HepG2 (cell line): ENCODE measurements at regions not wholly inside any gene's neighbourhood (a gene's known extent, or its start where the extent isn't known, plus 50 kb on each side); places are given as distances from the start of the nearest gene placed in this dataset.

Experiments
- ATAC-seq: fragments of 200-7000 bp; cut with Tn5 transposase; 3 replicates; pipeline ENCODE4 v1.9.1; 2020; ENCODE audit warnings: mild to moderate bottlenecking, moderate library complexity
- BruUV-seq: library from RNA; stranded (reverse); fragments of 400-500 nt; replicated peaks from 2 replicates; lab custom pipeline; 2021; lab: Mats Ljungman, UMichigan
- CTCF ChIA-PET: fragments of 300-600 bp; formaldehyde crosslinking; extraction: SDS; loops from one replicate; lab custom pipeline; 2021; ENCODE audit warnings: low total read pairs, inconsistent platforms, low intra/inter-chr PET ratio; lab: Yijun Ruan, JAX
- POLR2A ChIA-PET: fragments of 350-600 bp; sonication (Branson Sonifier 250); formaldehyde crosslinking; loops from one replicate; lab custom pipeline; 2020; ENCODE audit warnings: antibody characterized with exemption, inconsistent platforms; lab: Yijun Ruan, JAX
- DNase-seq: peaks from one replicate; pipeline ENCODE4 v3.0.0-alpha.2; 2015; ENCODE audit warnings: low spot score
- FAIRE-seq: peaks from 3 replicates; lab custom pipeline; 2011; peaks lifted over from hg19 to GRCh38; lab: Jason Lieb, UNC
- H2AFZ ChIP-seq: one replicate; pipeline ENCODE4 v1.6.1; 2011; ENCODE audit warnings: low read length, inconsistent platforms
- H3K27ac ChIP-seq: fragments of 300-600 bp; 3 replicates; pipeline ENCODE4 v1.8.0; 2011; ENCODE audit warnings: mixed run types, mild to moderate bottlenecking, mixed read lengths, low read length, inconsistent platforms; ENCODE audit not compliant: insufficient read depth; ENCODE audit errors: extremely low read length
- H3K27me3 ChIP-seq, 2 experiments: fragments of 200-600 bp in 1 of 2; 2 replicates in 1 of 2; 3 replicates in 1 of 2; pipeline versions ENCODE4 v1.6.0 to v1.8.0; 2011; ENCODE audit warnings: low read length in 2 of 2, mild to moderate bottlenecking in 2 of 2, moderate library complexity in 2 of 2, inconsistent platforms in 1 of 2; ENCODE audit not compliant: insufficient read depth in 2 of 2, control insufficient read depth in 1 of 2
- H3K36me3 ChIP-seq, 2 experiments: fragments of 200-600 bp in 1 of 2; replicated peaks in 1 of 2; 2 replicates in 1 of 2; 3 replicates in 1 of 2; pipeline versions ENCODE4 v1.5.1 to v1.8.0; 2011; ENCODE audit warnings: low read length in 2 of 2, inconsistent platforms in 1 of 2; ENCODE audit not compliant: insufficient read depth in 2 of 2, control insufficient read depth in 1 of 2
- H3K4me1 ChIP-seq: 2 replicates; pipeline ENCODE4 v1.5.1; 2012; ENCODE audit warnings: low read length, inconsistent platforms; ENCODE audit not compliant: insufficient read depth
- H3K4me2 ChIP-seq: 2 replicates; pipeline ENCODE4 v1.6.0; 2011; ENCODE audit warnings: low read depth, low read length, inconsistent platforms
- H3K4me3 ChIP-seq, 3 experiments: fragments of 200-600 bp in 1 of 3; sonication (generic), shearing (Covaris generic) in 1 of 3; replicated peaks in 1 of 3; 2 replicates each; pipeline ENCODE4 v1.5.1; 2011 to 2016; ENCODE audit warnings: low read length in 3 of 3, inconsistent platforms in 2 of 3, low read depth in 2 of 3, mild to moderate bottlenecking in 2 of 3, control low read depth in 1 of 3, mixed read lengths in 1 of 3; ENCODE audit not compliant: insufficient read depth in 1 of 3
- H3K79me2 ChIP-seq: one replicate; pipeline ENCODE4 v1.6.1; 2011; ENCODE audit warnings: low read length, inconsistent platforms; ENCODE audit not compliant: insufficient read depth
- H3K9ac ChIP-seq: 2 replicates; pipeline ENCODE4 v1.6.0; 2011; ENCODE audit warnings: mild to moderate bottlenecking, low read depth, low read length, inconsistent platforms; ENCODE audit not compliant: insufficient read depth
- H3K9me3 ChIP-seq: 2 replicates; pipeline ENCODE4 v1.5.1; 2012; ENCODE audit warnings: mild to moderate bottlenecking, low read length
- H4K20me1 ChIP-seq: 2 replicates; pipeline ENCODE4 v1.6.0; 2011; ENCODE audit warnings: inconsistent platforms, mild to moderate bottlenecking, low read length, moderate library complexity; ENCODE audit not compliant: insufficient read depth
- CTCF ChIP-seq: sonication (generic); formaldehyde crosslinking; IDR thresholded peaks from 2 replicates; pipeline ENCODE4 v1.5.0; 2020; ENCODE audit warnings: mild to moderate bottlenecking, missing genetic modification reagents, moderate library complexity
- ELF4 ChIP-seq: sonication (generic); formaldehyde crosslinking; IDR thresholded peaks from 2 replicates; pipeline ENCODE4 v1.5.0; 2020; ENCODE audit warnings: missing genetic modification reagents, mild to moderate bottlenecking, moderate library complexity, borderline replicate concordance
- FOXC1 ChIP-seq: sonication (generic); formaldehyde crosslinking; IDR thresholded peaks from 2 replicates; pipeline ENCODE4 v1.8.0; 2022; ENCODE audit warnings: mild to moderate bottlenecking, missing genetic modification reagents, borderline replicate concordance
- RNF2 ChIP-seq: fragments of 450-650 bp; conservative IDR thresholded peaks from 2 replicates; pipeline ENCODE4 v1.6.1; 2016; ENCODE audit warnings: low read depth
- SMAD3 ChIP-seq: sonication (generic); formaldehyde crosslinking; IDR thresholded peaks from 2 replicates; pipeline ENCODE4 v1.4.0; 2020; ENCODE audit warnings: missing genetic modification reagents
- ZNF574 ChIP-seq: sonication (generic); formaldehyde crosslinking; IDR thresholded peaks from 2 replicates; pipeline ENCODE4 v1.4.0; 2020; ENCODE audit warnings: missing genetic modification reagents
- ZNF616 ChIP-seq: sonication (generic); formaldehyde crosslinking; IDR thresholded peaks from 2 replicates; pipeline ENCODE4 v1.5.0; 2020; ENCODE audit warnings: low read depth, mild to moderate bottlenecking, missing genetic modification reagents
- WGBS: methylation state at CpG from one replicate; pipeline ENCODE4 v1.1.6; 2017; ENCODE audit warnings: low lambda C conversion rate; 5-methylcytosine and 5-hydroxymethylcytosine counted together
- in situ Hi-C: cut with HindIII; loops from 2 replicates; pipeline ENCODE4 v1.10.0; 2017; ENCODE audit warnings: low pct_unique_long_range_greater_than_20kb; ENCODE audit not compliant: extremely low pct_ligation_motif_present
- intact Hi-C: fragments of 100-400 bp; cut with micrococcal nuclease; formaldehyde crosslinking; loops from one replicate; pipeline ENCODE4 v1.10.0; 2022; ENCODE audit not compliant: unreplicated experiment
- TF ChIP-seq, protein P1 (sequence below): sonication (generic); formaldehyde crosslinking; conservative IDR thresholded peaks from 2 replicates; pipeline ENCODE4 v1.4.0; 2020; ENCODE audit warnings: missing genetic modification reagents

GRCh38 chr13:83794583-83794982 lies 87.7 kb downstream of the SLITRK1 start:
- no peak overlapping the region for H3K27ac ChIP-seq
- H3K4me3 ChIP-seq = no peak overlapping the region
- ChIA-PET POLR2A (no interaction called here), CTCF (no interaction called here)
- H3K4me1 ChIP-seq = no peaks in the 10 kb centered on the region
- H3K36me3 ChIP-seq = no peaks in the 10 kb centered on the region
- no peaks in the 10 kb centered on the region for H3K79me2 ChIP-seq
- 60% methylated on average over 2 of the region's 2 CpGs for WGBS
- H2AFZ ChIP-seq = no peak overlapping the region
- no peaks in the 10 kb centered on the region for H4K20me1 ChIP-seq
- H3K27me3 ChIP-seq = no peaks in the 10 kb centered on the region; a peak in 1 of 5 replicates
- BruUV-seq = no TSS peak
- DNase-seq (no peak), FAIRE-seq (no peak), ATAC-seq (no peak)
- TF ChIP-seq ELF4 (CRISPR knock-in tag) (no peak), RNF2 (no peak), CTCF (CRISPR knock-in tag) (no peak), ZNF616 (CRISPR knock-in tag) (no peak), SMAD3 (CRISPR knock-in tag) (no peak), ZNF574 (CRISPR knock-in tag) (no peak), FOXC1 (no peak)
- TF ChIP-seq, protein P1, sequence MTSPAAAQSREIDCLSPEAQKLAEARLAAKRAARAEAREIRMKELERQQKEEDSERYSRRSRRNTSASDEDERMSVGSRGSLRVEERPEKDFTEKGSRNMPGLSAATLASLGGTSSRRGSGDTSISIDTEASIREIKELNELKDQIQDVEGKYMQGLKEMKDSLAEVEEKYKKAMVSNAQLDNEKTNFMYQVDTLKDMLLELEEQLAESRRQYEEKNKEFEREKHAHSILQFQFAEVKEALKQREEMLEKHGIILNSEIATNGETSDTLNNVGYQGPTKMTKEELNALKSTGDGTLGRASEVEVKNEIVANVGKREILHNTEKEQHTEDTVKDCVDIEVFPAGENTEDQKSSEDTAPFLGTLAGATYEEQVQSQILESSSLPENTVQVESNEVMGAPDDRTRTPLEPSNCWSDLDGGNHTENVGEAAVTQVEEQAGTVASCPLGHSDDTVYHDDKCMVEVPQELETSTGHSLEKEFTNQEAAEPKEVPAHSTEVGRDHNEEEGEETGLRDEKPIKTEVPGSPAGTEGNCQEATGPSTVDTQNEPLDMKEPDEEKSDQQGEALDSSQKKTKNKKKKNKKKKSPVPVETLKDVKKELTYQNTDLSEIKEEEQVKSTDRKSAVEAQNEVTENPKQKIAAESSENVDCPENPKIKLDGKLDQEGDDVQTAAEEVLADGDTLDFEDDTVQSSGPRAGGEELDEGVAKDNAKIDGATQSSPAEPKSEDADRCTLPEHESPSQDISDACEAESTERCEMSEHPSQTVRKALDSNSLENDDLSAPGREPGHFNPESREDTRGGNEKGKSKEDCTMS (CRISPR knock-in tag) = no peak
- in situ Hi-C loops = no loop called here
- no peak overlapping the region for H3K4me2 ChIP-seq
- H3K9ac ChIP-seq = no peak overlapping the region
- intact Hi-C loops = no loop called here
- no peaks in the 10 kb centered on the region for H3K9me3 ChIP-seq
